EH (cell line): ENCODE measurements at regions not wholly inside any gene's neighbourhood (a gene's known extent, or its start where the extent isn't known, plus 50 kb on each side); places are given as distances from the start of the nearest gene placed in this dataset.
A peak's percentile ranks its signal among the peaks of the same experiment; 100 is the strongest.
"Not testable (repeated sequence)": the region's sequence is repeated elsewhere in the genome, so short reads cannot be mapped to it uniquely, and the experiment has no call there.

ENCODE experiments used
- DNase-seq: peaks from one replicate; pipeline ENCODE4 v3.0.0-alpha.2; 2015; ENCODE audit warnings: low read depth

- no peak for DNase-seq
These were observed 233.6 kb upstream of the SEMA3E start for GRCh38 chr7:83882551-83882950.

GRCh38 chr7:83879063-83879462 is 230.1 kb upstream of the SEMA3E start:
- DNase-seq = no peak

- no peak for DNase-seq
These were observed 229.7 kb upstream of the SEMA3E start for GRCh38 chr7:83878614-83879013.

- DNase-seq = peak; percentile 28
These were observed 227.7 kb upstream of the SEMA3E start for GRCh38 chr7:83876593-83876992.

- no peak for DNase-seq
These were observed 224.5 kb upstream of the SEMA3E start for GRCh38 chr7:83873459-83873858.

GRCh38 chr7:83872501-83872900 is 223.6 kb upstream of the SEMA3E start:
- DNase-seq = no peak

- DNase-seq = no peak
These were observed 221.6 kb upstream of the SEMA3E start for GRCh38 chr7:83870515-83870914.

GRCh38 chr7:83866582-83866981 is 217.6 kb upstream of the SEMA3E start:
- no peak for DNase-seq

GRCh38 chr7:83864551-83864950 is 215.6 kb upstream of the SEMA3E start:
- no peak for DNase-seq

- no peak for DNase-seq
These were observed 215.0 kb upstream of the SEMA3E start for GRCh38 chr7:83863906-83864305.

GRCh38 chr7:83861876-83862275 is 212.9 kb upstream of the SEMA3E start:
- DNase-seq = no peak

- no peak for DNase-seq
These were observed 210.9 kb upstream of the SEMA3E start for GRCh38 chr7:83859827-83860226.

GRCh38 chr7:83857691-83858090 is 208.8 kb upstream of the SEMA3E start:
- no peak for DNase-seq

- DNase-seq = no peak
These were observed 207.2 kb upstream of the SEMA3E start for GRCh38 chr7:83856094-83856493.

GRCh38 chr7:83852136-83852535 is 203.2 kb upstream of the SEMA3E start:
- DNase-seq = no peak

GRCh38 chr7:83851551-83851950 is 202.6 kb upstream of the SEMA3E start:
- DNase-seq = no peak

- DNase-seq = no peak
These were observed 202.0 kb upstream of the SEMA3E start for GRCh38 chr7:83850941-83851340.

GRCh38 chr7:83850125-83850524 is 201.2 kb upstream of the SEMA3E start:
- no peak for DNase-seq

GRCh38 chr7:83849131-83849530 is 200.2 kb upstream of the SEMA3E start:
- peak; percentile 43 for DNase-seq

- no peak for DNase-seq
These were observed 194.0 kb upstream of the SEMA3E start for GRCh38 chr7:83842894-83843293.

- no peak for DNase-seq
These were observed 188.7 kb upstream of the SEMA3E start for GRCh38 chr7:83837683-83838082.

- no peak for DNase-seq
These were observed 187.1 kb upstream of the SEMA3E start for GRCh38 chr7:83836028-83836427.

- no peak for DNase-seq
These were observed 186.5 kb upstream of the SEMA3E start for GRCh38 chr7:83835424-83835823.

GRCh38 chr7:83833721-83834120 is 184.8 kb upstream of the SEMA3E start:
- not testable (repeated sequence) for DNase-seq

- no peak for DNase-seq
These were observed 183.1 kb upstream of the SEMA3E start for GRCh38 chr7:83832009-83832408.
